HK-2 (cell line): ENCODE measurements at regions not wholly inside any gene's neighbourhood (a gene's known extent, or its start where the extent isn't known, plus 50 kb on each side); places are given as distances from the start of the nearest gene placed in this dataset.

Experiments
- DNase-seq: peaks from one replicate; pipeline ENCODE4 v3.0.0-alpha.2; 2018; ENCODE audit not compliant: unreplicated experiment

- no peak for DNase-seq
Measured at GRCh38 chr4:165718660-165719059, 154.4 kb upstream of the TLL1 start.

- no peak for DNase-seq
Measured at GRCh38 chr4:165720411-165721082, 152.5 kb upstream of the TLL1 start.

GRCh38 chr4:165721815-165722214, 151.2 kb upstream of the TLL1 start:
- no peak for DNase-seq

GRCh38 chr4:165723051-165723795, 149.8 kb upstream of the TLL1 start:
- no peak for DNase-seq

- no peak for DNase-seq
Measured at GRCh38 chr4:165724786-165725185, 148.3 kb upstream of the TLL1 start.

GRCh38 chr4:165725352-165725751, 147.7 kb upstream of the TLL1 start:
- DNase-seq, result no peak

- DNase-seq, result no peak
Measured at GRCh38 chr4:165726831-165727230, 146.2 kb upstream of the TLL1 start.

- no peak for DNase-seq
Measured at GRCh38 chr4:165737309-165737972, 135.6 kb upstream of the TLL1 start.

- no peak for DNase-seq
Measured at GRCh38 chr4:165738571-165738970, 134.5 kb upstream of the TLL1 start.

- no peak for DNase-seq
Measured at GRCh38 chr4:165740911-165741310, 132.1 kb upstream of the TLL1 start.

- no peak for DNase-seq
Measured at GRCh38 chr4:165743422-165743821, 129.6 kb upstream of the TLL1 start.

GRCh38 chr4:165744370-165744769, 128.7 kb upstream of the TLL1 start:
- no peak for DNase-seq

GRCh38 chr4:165748321-165748720, 124.7 kb upstream of the TLL1 start:
- no peak for DNase-seq

- DNase-seq, result no peak
Measured at GRCh38 chr4:165751882-165752281, 121.2 kb upstream of the TLL1 start.

- no peak for DNase-seq
Measured at GRCh38 chr4:165754664-165755063, 118.4 kb upstream of the TLL1 start.

- DNase-seq, result no peak
Measured at GRCh38 chr4:165756836-165757235, 116.2 kb upstream of the TLL1 start.

GRCh38 chr4:165757451-165757850, 115.6 kb upstream of the TLL1 start:
- no peak for DNase-seq

- no peak for DNase-seq
Measured at GRCh38 chr4:165758086-165758485, 115.0 kb upstream of the TLL1 start.

GRCh38 chr4:165760182-165760581, 112.9 kb upstream of the TLL1 start:
- no peak for DNase-seq

- no peak for DNase-seq
Measured at GRCh38 chr4:165761963-165762362, 111.1 kb upstream of the TLL1 start.

GRCh38 chr4:165763640-165764039, 109.4 kb upstream of the TLL1 start:
- DNase-seq, result no peak

- no peak for DNase-seq
Measured at GRCh38 chr4:165765053-165765452, 108.0 kb upstream of the TLL1 start.

GRCh38 chr4:165766018-165766417, 107.0 kb upstream of the TLL1 start:
- DNase-seq, result no peak
